SK-N-SH (cell line): ENCODE measurements at regions not wholly inside any gene's neighbourhood (a gene's known extent, or its start where the extent isn't known, plus 50 kb on each side); places are given as distances from the start of the nearest gene placed in this dataset.

ENCODE experiments used
- CTCF ChIA-PET: fragments of 300-600, 350-600 bp; formaldehyde crosslinking; extraction: SDS; loops from one replicate; lab custom pipeline; 2021; lab: Yijun Ruan, JAX
- POLR2A ChIA-PET: fragments of 350-600 bp; sonication (Branson Sonifier 250); formaldehyde crosslinking; extraction: SDS; loops from one replicate; lab custom pipeline; 2020; ENCODE audit warnings: antibody characterized with exemption, inconsistent platforms; lab: Yijun Ruan, JAX
- DNase-seq: peaks from one replicate; pipeline ENCODE4 v3.0.0; 2012
- H2AFZ ChIP-seq: fragments of 200-600 bp; sonication (generic); 2 replicates; pipeline ENCODE4 v1.8.1; 2016; ENCODE audit warnings: antibody characterized with exemption, mild to moderate bottlenecking, low read depth
- H3F3A ChIP-seq: fragments of 200-600 bp; sonication (generic); replicated peaks from 2 replicates; pipeline ENCODE3; 2016; ENCODE audit warnings: antibody characterized with exemption, mild to moderate bottlenecking; ENCODE audit not compliant: insufficient read depth
- H3K27ac ChIP-seq, 2 experiments: fragments of 200-500 bp in 1 of 2; fragments of 200-600 bp in 1 of 2; sonication (Bioruptor generic) in 1 of 2; sonication (generic), shearing (Covaris generic) in 1 of 2; 2 replicates each; pipeline versions ENCODE4 v1.5.1 to v1.6.1; 2014 to 2016; ENCODE audit warnings: low read depth in 2 of 2, inconsistent platforms in 1 of 2, low read length in 1 of 2, mild to moderate bottlenecking in 1 of 2, mixed read lengths in 1 of 2
- H3K27me3 ChIP-seq: fragments of 200-600 bp; sonication (generic), shearing (Covaris generic); 2 replicates; pipeline ENCODE4 v1.6.1; 2016; ENCODE audit warnings: mixed run types; ENCODE audit not compliant: insufficient read depth
- H3K36me3 ChIP-seq, 2 experiments: fragments of 200-500 bp in 1 of 2; fragments of 200-600 bp in 1 of 2; sonication (Bioruptor generic) in 1 of 2; sonication (generic) in 1 of 2; replicated peaks in 1 of 2; 2 replicates each; pipeline versions ENCODE3 to v1.5.1; 2014 to 2016; ENCODE audit warnings: low read length in 1 of 2, mild to moderate bottlenecking in 1 of 2; ENCODE audit not compliant: insufficient read depth in 2 of 2, control insufficient read depth in 1 of 2
- H3K4me1 ChIP-seq, 2 experiments: fragments of 200-500 bp in 1 of 2; fragments of 200-600 bp in 1 of 2; sonication (Bioruptor generic) in 1 of 2; sonication (generic), shearing (Covaris generic) in 1 of 2; 2 replicates each; pipeline versions ENCODE4 v1.5.1 to v1.6.1; 2014 to 2016; ENCODE audit warnings: low read depth in 1 of 2, low read length in 1 of 2, mixed run types in 1 of 2; ENCODE audit not compliant: insufficient read depth in 2 of 2, control insufficient read depth in 1 of 2
- H3K4me2 ChIP-seq: fragments of 200-600 bp; sonication (generic), shearing (Covaris generic); 2 replicates; pipeline ENCODE4 v1.6.1; 2017; ENCODE audit warnings: mixed run types
- H3K4me3 ChIP-seq, 2 experiments: fragments of 200-500 bp in 1 of 2; fragments of 200-600 bp in 1 of 2; sonication (Bioruptor generic) in 1 of 2; sonication (generic), shearing (Covaris generic) in 1 of 2; 2 replicates each; pipeline versions ENCODE4 v1.5.1 to v1.8.1; 2014 to 2016; ENCODE audit warnings: low read depth in 2 of 2, inconsistent platforms in 1 of 2, low read length in 1 of 2, mild to moderate bottlenecking in 1 of 2, mixed read lengths in 1 of 2, moderate library complexity in 1 of 2
- H3K79me2 ChIP-seq: fragments of 200-600 bp; sonication (generic); 2 replicates; pipeline ENCODE4 v1.8.1; 2017; ENCODE audit warnings: mild to moderate bottlenecking; ENCODE audit not compliant: insufficient read depth
- H3K9ac ChIP-seq: fragments of 200-600 bp; sonication (generic); 2 replicates; pipeline ENCODE4 v1.6.1; 2017; ENCODE audit warnings: mixed run types
- H3K9me2 ChIP-seq: fragments of 200-600 bp; sonication (generic); 2 replicates; pipeline ENCODE4 v1.6.1; 2017; ENCODE audit warnings: mixed run types
- H3K9me3 ChIP-seq: fragments of 200-600 bp; sonication (generic); 2 replicates; pipeline ENCODE4 v1.6.1; 2017; ENCODE audit warnings: mixed run types, mild to moderate bottlenecking, moderate library complexity
- H4K20me1 ChIP-seq: fragments of 200-600 bp; sonication (generic); 2 replicates; pipeline ENCODE4 v1.6.1; 2017; ENCODE audit warnings: mild to moderate bottlenecking, mixed run types; ENCODE audit not compliant: insufficient read depth
- CHD2 ChIP-seq: fragments of 150-350 bp; IDR thresholded peaks from 2 replicates; pipeline ENCODE4 v1.6.1; 2018; ENCODE audit warnings: low read length; ENCODE audit not compliant: partially characterized antibody
- CTCF ChIP-seq: fragments of 200-600 bp; sonication (generic); IDR thresholded peaks from 2 replicates; pipeline ENCODE4 v1.6.1; 2017; ENCODE audit warnings: antibody characterized with exemption, mild to moderate bottlenecking, moderate library complexity
- EZH2phosphoT487 ChIP-seq: fragments of 200-600 bp; sonication (generic); IDR thresholded peaks from 2 replicates; pipeline ENCODE4 v1.6.1; 2017; ENCODE audit warnings: low read depth, mixed run types, mild to moderate bottlenecking, antibody characterized with exemption, moderate library complexity, borderline replicate concordance
- FOSL2 ChIP-seq: IDR thresholded peaks from 2 replicates; pipeline ENCODE4 v1.4.0; 2012; ENCODE audit warnings: low read depth, mild to moderate bottlenecking, moderate library complexity, borderline replicate concordance
- GATA2 ChIP-seq: sonication (generic); formaldehyde crosslinking; IDR thresholded peaks from 2 replicates; pipeline ENCODE4 v1.5.0; 2020; ENCODE audit warnings: mild to moderate bottlenecking, missing genetic modification reagents
- MXI1 ChIP-seq: IDR thresholded peaks from 2 replicates; pipeline ENCODE4 v1.6.1; 2012; ENCODE audit warnings: mild to moderate bottlenecking, low read depth, low read length, improper control_type of control experiment
- NFIC ChIP-seq: IDR thresholded peaks from 2 replicates; pipeline ENCODE4 v1.4.0; 2012; ENCODE audit warnings: borderline replicate concordance
- NRF1 ChIP-seq: IDR thresholded peaks from 2 replicates; pipeline ENCODE4 v1.6.1; 2012; ENCODE audit warnings: low read depth, mild to moderate bottlenecking, low read length
- PBX3 ChIP-seq: IDR thresholded peaks from 2 replicates; pipeline ENCODE4; 2012
- REST ChIP-seq: IDR thresholded peaks from 2 replicates; pipeline ENCODE4 v1.6.1; 2012; ENCODE audit warnings: mild to moderate bottlenecking, low read depth, low read length, moderate library complexity
- RXRA ChIP-seq: IDR thresholded peaks from 2 replicates; pipeline ENCODE4 v1.4.0; 2012; ENCODE audit warnings: low read depth, mild to moderate bottlenecking, borderline replicate concordance
- SIN3A ChIP-seq: IDR thresholded peaks from 2 replicates; pipeline ENCODE4 v1.6.1; 2012; ENCODE audit warnings: low read depth, mild to moderate bottlenecking, low read length, moderate library complexity, borderline replicate concordance
- TCF12 ChIP-seq: IDR thresholded peaks from 2 replicates; pipeline ENCODE4 v1.4.0; 2012
- TEAD4 ChIP-seq: IDR thresholded peaks from 2 replicates; pipeline ENCODE4 v1.4.0; 2012; ENCODE audit warnings: mild to moderate bottlenecking, borderline replicate concordance; ENCODE audit not compliant: insufficient read depth
- USF2 ChIP-seq: fragments of 150-350 bp; IDR thresholded peaks from 2 replicates; pipeline ENCODE4 v1.6.1; 2017; ENCODE audit warnings: antibody characterized with exemption, low read length, low read depth, borderline replicate concordance
- YY1 ChIP-seq: IDR thresholded peaks from 2 replicates; pipeline ENCODE4 v1.4.0; 2012; ENCODE audit warnings: low read depth, mild to moderate bottlenecking
- WGBS: methylation state at CpG from one replicate; pipeline ENCODE4 v1.1.6; 2017; ENCODE audit warnings: low lambda C conversion rate; 5-methylcytosine and 5-hydroxymethylcytosine counted together

GRCh38 chr21:27550287-27550686, 583.4 kb upstream of the ADAMTS5 start:
- CTCF ChIA-PET = no interaction called here
- Histone ChIP-seq H3K4me1 (peaks cover 0 to 4% of the 10 kb centered on the region in 2 experiments; a peak in 2 of 4 replicates), H3K9me3 (no peaks in the 10 kb centered on the region), H3K27ac (peak overlapping the region in 1 of 2 experiments; percentile 28; a peak in 1 of 4 replicates), H2AFZ (no peak overlapping the region), H3F3A (peaks cover 3% of the 10 kb centered on the region), H3K36me3 (no peaks in the 10 kb centered on the region), H3K27me3 (no peaks in the 10 kb centered on the region), H3K79me2 (no peaks in the 10 kb centered on the region), H3K4me3 (no peak overlapping the region), H3K4me2 (no peak overlapping the region), H3K9me2 (no peaks in the 10 kb centered on the region), H4K20me1 (no peaks in the 10 kb centered on the region), H3K9ac (no peak overlapping the region)
- DNase-seq = no peak
- POLR2A ChIA-PET = no interaction called here
- TF ChIP-seq EZH2phosphoT487 = no peak
- no peak for TF ChIP-seq TCF12
- TF ChIP-seq RXRA = no peak

- H3K9me2 ChIP-seq = no peaks in the 10 kb centered on the region
- H3K4me1 ChIP-seq = peaks cover 0 to 4% of the 10 kb centered on the region in 2 experiments; a peak in 2 of 4 replicates
- TF ChIP-seq REST = no peak
- TF ChIP-seq FOSL2 = no peak
- TF ChIP-seq RXRA = no peak
- TF ChIP-seq MXI1 = no peak
- no peak for TF ChIP-seq NRF1
- no peak for TF ChIP-seq CTCF
- no peak for TF ChIP-seq NFIC
- TF ChIP-seq EZH2phosphoT487 = no peak
- no peak for TF ChIP-seq YY1
- no peak for TF ChIP-seq TEAD4
- no peak for TF ChIP-seq CHD2
- no peak for TF ChIP-seq GATA2
- TF ChIP-seq PBX3 = no peak
- TF ChIP-seq SIN3A = no peak
- no peak for TF ChIP-seq USF2
- DNase-seq = no peak
- H3K9ac ChIP-seq = no peak overlapping the region
- no peaks in the 10 kb centered on the region for H3K27me3 ChIP-seq
- H3F3A ChIP-seq = peaks cover 7% of the 10 kb centered on the region
- no peak overlapping the region for H3K4me3 ChIP-seq
- POLR2A ChIA-PET = no interaction called here
- 70% methylated on average over 4 of the region's 4 CpGs for WGBS
- no peaks in the 10 kb centered on the region for H3K9me3 ChIP-seq
- peak overlapping the region in 1 of 2 experiments; percentile 34; a peak in 1 of 4 replicates for H3K27ac ChIP-seq
- CTCF ChIA-PET = interaction anchor here (1.5 kb wide), 1 partner anchor 10 kb away, joined by 4 read pairs; no protein-coding TSS in a partner anchor
- H3K36me3 ChIP-seq = no peaks in the 10 kb centered on the region
- no peak overlapping the region for H3K4me2 ChIP-seq
- H2AFZ ChIP-seq = no peak overlapping the region
- no peaks in the 10 kb centered on the region for H3K79me2 ChIP-seq
- no peaks in the 10 kb centered on the region for H4K20me1 ChIP-seq
These were observed 581.6 kb upstream of the ADAMTS5 start for GRCh38 chr21:27548486-27548885.
